ENCODE measurements at regions not wholly inside any gene's neighbourhood (a gene's known extent, or its start where the extent isn't known, plus 50 kb on each side); places are given as distances from the start of the nearest gene placed in this dataset.

DNA sequence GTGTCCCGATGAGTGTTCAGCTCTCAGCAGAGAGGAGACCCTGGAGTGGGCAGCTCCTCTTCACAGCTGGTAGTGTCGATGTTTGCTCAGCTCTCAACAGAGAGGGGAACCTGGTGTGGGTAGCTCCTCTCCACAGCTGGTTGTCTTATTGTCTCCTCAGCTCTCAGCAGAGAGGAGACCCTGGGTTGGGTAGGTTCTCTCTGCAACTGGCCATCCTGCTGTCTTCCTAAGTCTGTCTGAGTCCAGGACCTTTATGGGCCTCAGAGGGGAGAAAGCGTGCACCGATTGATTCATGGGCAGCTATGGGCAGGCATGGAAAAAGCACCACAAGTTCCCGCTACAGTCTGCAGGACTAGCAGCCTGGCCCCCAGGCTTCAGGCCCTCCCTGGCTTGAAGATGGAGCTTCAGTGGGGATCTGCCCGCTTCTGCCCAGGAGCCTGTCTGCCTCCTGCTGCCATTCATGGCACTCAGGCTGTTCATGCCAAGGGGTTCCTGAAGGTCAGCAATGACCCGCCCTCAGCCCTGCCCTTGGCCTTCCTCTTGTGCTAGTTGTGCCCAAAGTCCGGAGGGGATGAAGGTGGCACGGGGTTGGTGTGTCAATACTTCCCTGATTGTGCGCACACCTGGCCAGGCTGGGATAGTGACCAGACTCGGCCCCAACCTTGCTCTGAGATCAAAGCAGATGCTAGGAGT lies 224.2 kb downstream of the KCNC2 start:
- TF ChIP-seq, protein P1, sequence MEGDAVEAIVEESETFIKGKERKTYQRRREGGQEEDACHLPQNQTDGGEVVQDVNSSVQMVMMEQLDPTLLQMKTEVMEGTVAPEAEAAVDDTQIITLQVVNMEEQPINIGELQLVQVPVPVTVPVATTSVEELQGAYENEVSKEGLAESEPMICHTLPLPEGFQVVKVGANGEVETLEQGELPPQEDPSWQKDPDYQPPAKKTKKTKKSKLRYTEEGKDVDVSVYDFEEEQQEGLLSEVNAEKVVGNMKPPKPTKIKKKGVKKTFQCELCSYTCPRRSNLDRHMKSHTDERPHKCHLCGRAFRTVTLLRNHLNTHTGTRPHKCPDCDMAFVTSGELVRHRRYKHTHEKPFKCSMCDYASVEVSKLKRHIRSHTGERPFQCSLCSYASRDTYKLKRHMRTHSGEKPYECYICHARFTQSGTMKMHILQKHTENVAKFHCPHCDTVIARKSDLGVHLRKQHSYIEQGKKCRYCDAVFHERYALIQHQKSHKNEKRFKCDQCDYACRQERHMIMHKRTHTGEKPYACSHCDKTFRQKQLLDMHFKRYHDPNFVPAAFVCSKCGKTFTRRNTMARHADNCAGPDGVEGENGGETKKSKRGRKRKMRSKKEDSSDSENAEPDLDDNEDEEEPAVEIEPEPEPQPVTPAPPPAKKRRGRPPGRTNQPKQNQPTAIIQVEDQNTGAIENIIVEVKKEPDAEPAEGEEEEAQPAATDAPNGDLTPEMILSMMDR (conservative IDR thresholded peaks at IDR 0.05; ENCODE audit: low read depth, low read length), result no peak
- TF ChIP-seq EZH2 (IDR thresholded peaks at IDR 0.05; ENCODE audit: borderline replicate concordance, low read depth, low read length, poor library complexity, severe bottlenecking), result no peak

Measured in A673 (cell line).